WTC11 (cell line): ENCODE measurements at regions not wholly inside any gene's neighbourhood (a gene's known extent, or its start where the extent isn't known, plus 50 kb on each side); places are given as distances from the start of the nearest gene placed in this dataset.

ENCODE experiments used
- ATAC-seq: fragments of 200-7000 bp; cut with Tn5 transposase; 2 replicates; pipeline ENCODE4 v1.10.0; 2021; ENCODE audit warnings: mild to moderate bottlenecking, moderate library complexity
- CTCF ChIA-PET: fragments of 300-600 bp; sonication (Branson Sonifier 250); formaldehyde crosslinking; loops from one replicate; lab custom pipeline; 2021; ENCODE audit warnings: antibody characterized with exemption; lab: Charles Lee
- POLR2A ChIA-PET: fragments of 350-600 bp; sonication (Branson Sonifier 250); formaldehyde crosslinking; loops from one replicate; lab custom pipeline; 2021; ENCODE audit warnings: antibody characterized with exemption; lab: Charles Lee
- DNase-seq: peaks from one replicate; pipeline ENCODE4 v3.0.0; 2021; ENCODE audit warnings: low spot score
- H3K27ac Mint-ChIP-seq: 2 replicates; pipeline ENCODE4 v1.8.0; 2021; ENCODE audit warnings: mixed read lengths
- H3K27me3 Mint-ChIP-seq: 2 replicates; pipeline ENCODE4 v1.8.0; 2021; ENCODE audit warnings: low read depth, mild to moderate bottlenecking, moderate library complexity, mixed read lengths
- H3K36me3 Mint-ChIP-seq: 2 replicates; pipeline ENCODE4 v1.8.0; 2021; ENCODE audit warnings: mixed read lengths
- H3K4me1 Mint-ChIP-seq: 2 replicates; pipeline ENCODE4 v1.8.0; 2022; ENCODE audit warnings: mixed read lengths
- H3K4me3 Mint-ChIP-seq: 2 replicates; pipeline ENCODE4 v1.8.0; 2021; ENCODE audit warnings: mild to moderate bottlenecking, moderate library complexity, mixed read lengths
- H3K9me3 Mint-ChIP-seq: 2 replicates; pipeline ENCODE4 v1.8.0; 2021; ENCODE audit warnings: mixed read lengths
- AFF4 ChIP-seq: sonication (generic); formaldehyde crosslinking; IDR thresholded peaks from 2 replicates; pipeline ENCODE4 v1.8.1; 2023; ENCODE audit warnings: mild to moderate bottlenecking, missing genetic modification reagents, borderline replicate concordance
- ATF2 ChIP-seq: sonication (generic); formaldehyde crosslinking; IDR thresholded peaks from 2 replicates; pipeline ENCODE4 v1.8.1; 2022; ENCODE audit warnings: low read depth, missing genetic modification reagents, borderline replicate concordance
- ATF6 ChIP-seq: sonication (generic); formaldehyde crosslinking; IDR thresholded peaks from 2 replicates; pipeline ENCODE4 v1.8.1; 2023; ENCODE audit warnings: mild to moderate bottlenecking, missing genetic modification reagents
- CBFB ChIP-seq: sonication (generic); formaldehyde crosslinking; IDR thresholded peaks from 2 replicates; pipeline ENCODE4 v1.8.1; 2022; ENCODE audit warnings: mild to moderate bottlenecking, low read depth, missing genetic modification reagents
- CREM ChIP-seq: sonication (generic); formaldehyde crosslinking; IDR thresholded peaks from 2 replicates; pipeline ENCODE4 v1.8.1; 2022; ENCODE audit warnings: mild to moderate bottlenecking, missing genetic modification reagents, moderate library complexity
- E2F1 ChIP-seq: sonication (generic); formaldehyde crosslinking; IDR thresholded peaks from 2 replicates; pipeline ENCODE4 v1.8.0; 2022; ENCODE audit warnings: mild to moderate bottlenecking, missing genetic modification reagents
- ELF4 ChIP-seq: sonication (generic); formaldehyde crosslinking; IDR thresholded peaks from 2 replicates; pipeline ENCODE4 v1.8.1; 2022; ENCODE audit warnings: low read depth, mild to moderate bottlenecking, moderate library complexity, missing genetic modification reagents
- GRHL2 ChIP-seq: fragments of 250-450 bp; sonication (Bioruptor Pico); IDR thresholded peaks from 2 replicates; pipeline ENCODE4 v1.8.0; 2022; ENCODE audit warnings: mild to moderate bottlenecking, moderate library complexity; ENCODE audit not compliant: insufficient replicate concordance, severe bottlenecking
- HMGA2 ChIP-seq: fragments of 250-450 bp; sonication (Bioruptor Pico); IDR thresholded peaks from 2 replicates; pipeline ENCODE4 v1.4.0; 2021; ENCODE audit warnings: mild to moderate bottlenecking, moderate library complexity
- MYBL2 ChIP-seq: sonication (generic); formaldehyde crosslinking; IDR thresholded peaks from 2 replicates; pipeline ENCODE4 v1.8.1; 2023; ENCODE audit warnings: mild to moderate bottlenecking, moderate library complexity, missing genetic modification reagents
- NFE2L1 ChIP-seq: sonication (generic); formaldehyde crosslinking; IDR thresholded peaks from 2 replicates; pipeline ENCODE4 v1.8.1; 2023; ENCODE audit warnings: missing genetic modification reagents
- NFYB ChIP-seq: sonication (generic); formaldehyde crosslinking; conservative IDR thresholded peaks from 2 replicates; pipeline ENCODE4 v1.8.0; 2022; ENCODE audit warnings: low read depth, missing genetic modification reagents
- OVOL2 ChIP-seq: fragments of 250-450 bp; sonication (Bioruptor Pico); IDR thresholded peaks from 2 replicates; pipeline ENCODE4 v1.9.0; 2021; ENCODE audit warnings: mild to moderate bottlenecking, borderline replicate concordance
- RORB ChIP-seq: fragments of 250-450 bp; sonication (Bioruptor Pico); IDR thresholded peaks from 2 replicates; pipeline ENCODE4 v1.9.0; 2021; ENCODE audit warnings: mild to moderate bottlenecking
- ZBTB21 ChIP-seq: sonication (generic); formaldehyde crosslinking; IDR thresholded peaks from 2 replicates; pipeline ENCODE4 v1.8.1; 2023; ENCODE audit warnings: mild to moderate bottlenecking, missing genetic modification reagents, borderline replicate concordance
- ZBTB43 ChIP-seq: sonication (generic); formaldehyde crosslinking; IDR thresholded peaks from 2 replicates; pipeline ENCODE4 v1.8.1; 2023; ENCODE audit warnings: mild to moderate bottlenecking, missing genetic modification reagents
- ZMAT4 ChIP-seq: fragments of 250-450 bp; sonication (Bioruptor Pico); IDR thresholded peaks from 2 replicates; pipeline ENCODE4 v1.9.0; 2021; ENCODE audit warnings: mild to moderate bottlenecking

- no peaks in the 10 kb centered on the region for H3K9me3 Mint-ChIP-seq
- TF ChIP-seq CBFB (CRISPR knock-in tag): no peak
- TF ChIP-seq, all 79 proteins: peak for 0
- no peak overlapping the region for H3K27ac Mint-ChIP-seq
- ATAC-seq: no peak
- DNase-seq: no peak
- no peaks in the 10 kb centered on the region for H3K27me3 Mint-ChIP-seq
- CTCF ChIA-PET: no interaction called here
- H3K36me3 Mint-ChIP-seq: no peaks in the 10 kb centered on the region
- H3K4me3 Mint-ChIP-seq: no peak overlapping the region
- H3K4me1 Mint-ChIP-seq: peaks cover 3% of the 10 kb centered on the region; the same call in 1 of the 2 replicates
- POLR2A ChIA-PET: no interaction called here
Measured at GRCh38 chr2:180890781-180891180, 89.6 kb upstream of the UBE2E3 start.

- no peak for ATAC-seq
- Mint-ChIP-seq H3K4me3 (no peak overlapping the region), H3K4me1 (no peaks in the 10 kb centered on the region), H3K27me3 (no peaks in the 10 kb centered on the region), H3K36me3 (no peaks in the 10 kb centered on the region), H3K27ac (no peak overlapping the region), H3K9me3 (peaks cover 13% of the 10 kb centered on the region; the same call in 1 of the 2 replicates)
- TF ChIP-seq CREM: no peak
- no peak for TF ChIP-seq RORB (CRISPR knock-in tag)
- no peak for TF ChIP-seq ZMAT4 (CRISPR knock-in tag)
- TF ChIP-seq ATF2 (CRISPR knock-in tag): no peak
- no peak for TF ChIP-seq HMGA2
- TF ChIP-seq E2F1 (CRISPR knock-in tag): no peak
- TF ChIP-seq ELF4: no peak
- no peak for TF ChIP-seq MYBL2 (CRISPR knock-in tag)
- TF ChIP-seq ATF6 (CRISPR knock-in tag): no peak
- TF ChIP-seq OVOL2 (CRISPR knock-in tag): no peak
- no peak for TF ChIP-seq ZBTB43 (CRISPR knock-in tag)
- TF ChIP-seq ZBTB21 (CRISPR knock-in tag): no peak
- TF ChIP-seq AFF4: no peak
- no peak for TF ChIP-seq NFE2L1 (CRISPR knock-in tag)
- no peak for TF ChIP-seq NFYB (CRISPR knock-in tag)
- TF ChIP-seq GRHL2 (CRISPR knock-in tag): no peak
- ChIA-PET CTCF (no interaction called here), POLR2A (no interaction called here)
- no peak for DNase-seq
Measured at GRCh38 chr2:180882959-180883358, 97.4 kb upstream of the UBE2E3 start.
